ENCODE measurements at regions not wholly inside any gene's neighbourhood (a gene's known extent, or its start where the extent isn't known, plus 50 kb on each side); places are given as distances from the start of the nearest gene placed in this dataset.

DNA sequence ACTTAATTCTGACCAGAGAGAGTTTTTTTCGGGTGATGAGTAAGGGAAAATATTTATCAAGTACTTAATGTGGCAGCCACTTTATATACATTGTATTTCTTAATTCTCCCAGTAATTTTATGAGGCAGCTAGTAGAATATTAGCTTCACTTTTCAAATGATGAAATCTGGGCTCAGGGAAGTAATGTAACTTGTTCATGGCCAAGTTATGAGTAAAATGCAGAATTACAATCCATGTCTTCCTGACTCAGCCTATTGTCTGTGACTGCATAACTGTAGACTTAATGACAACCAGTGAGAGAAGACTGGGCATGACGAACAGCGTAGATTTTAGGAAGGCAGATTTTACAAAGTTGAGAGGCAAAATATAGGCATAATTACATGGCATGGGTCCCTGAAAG is 106.7 kb upstream of the MIS18BP1 start:
- no peak overlapping the region for H3K4ac ChIP-seq (ENCODE audit: low read depth, low read length)
- CTCF ChIA-PET, result no interaction called here
- no peaks in the 10 kb centered on the region for H3K9me1 ChIP-seq (ENCODE audit: insufficient read depth, low read length)
- no TSS peak for BruUV-seq (replicated peaks)
- POLR2A ChIA-PET (ENCODE audit: unreplicated experiment), result no interaction called here
- H3K79me1 ChIP-seq (ENCODE audit: low read depth in 1 of 2, low read length in 2 of 2), result no peaks in the 10 kb centered on the region
- H2BK5ac ChIP-seq (ENCODE audit: low read depth, low read length, poor library complexity, severe bottlenecking), result no peak overlapping the region
- intact Hi-C loops (cut with micrococcal nuclease), result no loop called here
- no peak overlapping the region for H3K9ac ChIP-seq (ENCODE audit: low read depth, low read length)
- no peak overlapping the region for H2BK120ac ChIP-seq (ENCODE audit: low read depth, low read length)
- no peak overlapping the region for H3K23ac ChIP-seq (ENCODE audit: low read depth, low read length)
- WGBS, 2 experiments (ENCODE audit: extremely low coverage in 2 of 2, insufficient read length in 1 of 2), result 60% methylated on average over 1 of the region's 3 CpGs; no CpG with 5 or more reads in 1 of the 2 experiments
- H2AK5ac ChIP-seq (ENCODE audit: low read depth, low read length), result no peak overlapping the region
- H4K20me1 ChIP-seq (ENCODE audit: insufficient read depth, low read length), result no peaks in the 10 kb centered on the region
- H4K91ac ChIP-seq (ENCODE audit: insufficient read depth, low read depth, low read length), result no peak overlapping the region
- H2AK9ac ChIP-seq (replicated peaks; ENCODE audit: low read depth, low read length, poor library complexity), result no peak overlapping the region
- no peak overlapping the region for H3K4me2 ChIP-seq (ENCODE audit: low read depth, low read length)
- no peaks in the 10 kb centered on the region for H3K36me3 ChIP-seq (ENCODE audit: control insufficient read depth, insufficient read depth, low read length)
- in situ Hi-C loops (cut with MboI; ENCODE audit: low sequenced_read_pairs), result no loop called here
- no peak overlapping the region for H3K18ac ChIP-seq (ENCODE audit: low read depth, low read length)
- no peak overlapping the region for H3K14ac ChIP-seq (replicated peaks; ENCODE audit: low read depth, low read length)
- no peak overlapping the region for H2AFZ ChIP-seq (replicated peaks; ENCODE audit: low read length, poor library complexity)
- H3K27me3 ChIP-seq (ENCODE audit: control insufficient read depth, insufficient read depth, low read length), result no peaks in the 10 kb centered on the region
- H3K4me1 ChIP-seq (ENCODE audit: control insufficient read depth, insufficient read depth, low read length), result no peaks in the 10 kb centered on the region
- H4K5ac ChIP-seq (ENCODE audit: low read depth, low read length), result no peak overlapping the region
- no peaks in the 10 kb centered on the region for H3K9me3 ChIP-seq (ENCODE audit: control insufficient read depth, insufficient read depth, low read length)
- ATAC-seq (ENCODE audit: low read depth) (no peak), DNase-seq (peak; percentile 1)
- dilution Hi-C loops (cut with HindIII; ENCODE audit: low sequenced_read_pairs, unreplicated experiment), result no loop called here
- H2BK15ac ChIP-seq (ENCODE audit: low read depth, low read length), result no peak overlapping the region
- no peak overlapping the region for H2BK20ac ChIP-seq (ENCODE audit: low read depth, low read length)
- H3K4me3 ChIP-seq (ENCODE audit: insufficient read depth, low read depth, low read length), result no peak overlapping the region
- H3K56ac ChIP-seq (ENCODE audit: extremely low read depth, insufficient read depth, low read length), result no peak overlapping the region
- TF ChIP-seq, protein P1, sequence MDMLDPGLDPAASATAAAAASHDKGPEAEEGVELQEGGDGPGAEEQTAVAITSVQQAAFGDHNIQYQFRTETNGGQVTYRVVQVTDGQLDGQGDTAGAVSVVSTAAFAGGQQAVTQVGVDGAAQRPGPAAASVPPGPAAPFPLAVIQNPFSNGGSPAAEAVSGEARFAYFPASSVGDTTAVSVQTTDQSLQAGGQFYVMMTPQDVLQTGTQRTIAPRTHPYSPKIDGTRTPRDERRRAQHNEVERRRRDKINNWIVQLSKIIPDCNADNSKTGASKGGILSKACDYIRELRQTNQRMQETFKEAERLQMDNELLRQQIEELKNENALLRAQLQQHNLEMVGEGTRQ (IDR thresholded peaks at IDR 0.05; ENCODE audit: low read depth, low read length), result no peak
- H3K27ac ChIP-seq (ENCODE audit: insufficient read depth, low read length), result no peak overlapping the region
- H4K8ac ChIP-seq (ENCODE audit: low read depth in 2 of 2, low read length in 2 of 2), result no peak overlapping the region
